ENCODE measurements at regions not wholly inside any gene's neighbourhood (a gene's known extent, or its start where the extent isn't known, plus 50 kb on each side); places are given as distances from the start of the nearest gene placed in this dataset.

DNA sequence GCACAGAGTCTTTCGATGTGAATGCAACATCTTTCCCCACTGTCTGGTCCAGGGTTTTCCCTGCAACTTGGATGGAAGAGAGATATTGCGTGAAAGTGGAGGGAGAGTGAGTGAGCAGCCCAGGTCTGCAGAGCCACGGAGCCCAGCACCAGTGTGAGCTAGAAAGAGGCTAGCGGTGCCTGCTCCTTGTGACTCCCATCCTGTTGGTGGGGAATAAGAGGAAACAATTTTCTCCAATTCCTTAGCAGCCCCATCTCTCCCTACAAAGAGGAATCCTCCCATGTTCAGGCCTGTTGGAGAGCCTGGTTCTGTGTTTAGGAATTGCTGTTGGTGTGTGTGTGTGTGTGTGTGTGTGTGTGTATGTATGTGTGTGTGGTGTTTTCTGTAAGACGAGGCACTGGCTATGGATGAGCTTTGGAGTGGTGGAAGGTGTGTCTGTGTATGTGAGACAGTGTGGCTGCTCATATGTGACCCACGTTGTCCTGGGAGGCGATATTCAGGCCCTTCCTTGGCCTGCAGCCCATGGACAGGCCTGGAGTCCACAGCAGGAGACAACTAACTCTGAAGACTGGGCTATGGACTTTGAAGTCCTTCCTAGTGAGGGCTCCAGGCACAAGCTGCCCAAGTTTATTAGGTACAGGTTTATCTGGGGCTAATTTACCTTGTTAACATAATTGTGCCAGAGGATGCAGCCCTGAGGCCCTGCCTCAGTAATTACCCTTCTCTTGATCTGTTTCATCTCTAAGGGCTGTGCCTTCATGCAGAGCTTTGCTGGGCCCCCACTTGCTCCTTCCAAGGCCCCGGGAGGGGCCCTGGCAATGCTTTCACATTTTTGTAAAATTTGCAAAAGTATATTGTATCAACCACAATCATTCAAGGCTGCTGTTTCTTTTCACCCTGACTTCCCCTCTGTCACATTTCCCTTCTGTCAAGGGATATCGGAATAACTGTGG lies 88.6 kb upstream of the HAAO start:
- H3K4me1 Mint-ChIP-seq (ENCODE audit: low read depth) = peaks cover 26% of the 10 kb centered on the region
- H3K27ac Mint-ChIP-seq = no peak overlapping the region
- H3K27me3 Mint-ChIP-seq (ENCODE audit: insufficient read depth) = no peaks in the 10 kb centered on the region
- no peaks in the 10 kb centered on the region for H3K9me3 Mint-ChIP-seq
- DNase-seq (ENCODE audit: low spot score) = no peak
- no peak overlapping the region for H3K4me3 Mint-ChIP-seq
- intact Hi-C loops (cut with micrococcal nuclease) = no loop called here
- H3K36me3 Mint-ChIP-seq (ENCODE audit: low read depth) = no peaks in the 10 kb centered on the region

DNA sequence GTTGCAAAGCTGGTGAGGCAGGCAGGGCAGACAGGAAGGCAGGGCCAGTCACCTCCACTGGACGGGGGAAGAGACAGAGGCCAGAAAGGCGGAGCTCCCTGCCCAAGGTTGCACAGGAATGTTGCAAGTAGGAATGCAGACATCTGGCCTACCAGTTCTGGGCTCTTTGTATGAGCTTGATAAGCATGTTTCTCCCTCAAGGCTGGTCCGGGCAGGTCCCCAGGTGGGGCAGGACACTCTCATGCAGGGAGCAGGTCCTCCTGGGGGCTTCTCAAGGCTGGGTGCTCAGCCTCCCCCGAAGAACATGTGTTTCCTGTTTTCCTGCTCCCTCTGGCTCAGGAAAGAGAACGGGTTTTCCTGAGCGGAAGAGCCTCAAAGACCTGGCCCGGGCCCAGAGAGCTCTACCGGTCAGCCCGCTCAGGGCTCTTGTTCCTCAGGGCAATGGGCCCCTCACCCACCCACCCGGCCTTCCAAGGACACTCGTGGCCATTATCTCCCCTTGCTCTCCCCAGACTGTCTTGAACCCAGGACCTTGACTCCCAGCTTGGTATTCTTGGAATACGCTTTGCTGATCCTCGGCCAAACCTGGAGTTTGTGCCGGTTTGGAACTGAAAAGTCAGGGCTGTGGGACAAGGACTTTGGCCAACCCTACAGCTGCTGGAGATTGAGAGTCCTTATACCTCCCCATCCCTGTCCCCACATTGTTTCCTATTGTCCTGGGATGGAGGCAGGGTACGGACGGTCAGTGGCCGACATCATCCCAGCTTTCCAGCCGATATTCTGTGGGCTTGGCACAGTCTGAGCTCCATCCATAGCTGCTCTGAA lies 87.7 kb upstream of the HAAO start:
- DNase-seq (ENCODE audit: low spot score) = no peak
- Mint-ChIP-seq H3K4me1 (ENCODE audit: low read depth) (peaks cover 26% of the 10 kb centered on the region), H3K4me3 (no peak overlapping the region), H3K36me3 (ENCODE audit: low read depth) (no peaks in the 10 kb centered on the region), H3K9me3 (no peaks in the 10 kb centered on the region), H3K27ac (no peak overlapping the region), H3K27me3 (ENCODE audit: insufficient read depth) (no peaks in the 10 kb centered on the region)
- intact Hi-C loops (cut with micrococcal nuclease) = no loop called here

DNA sequence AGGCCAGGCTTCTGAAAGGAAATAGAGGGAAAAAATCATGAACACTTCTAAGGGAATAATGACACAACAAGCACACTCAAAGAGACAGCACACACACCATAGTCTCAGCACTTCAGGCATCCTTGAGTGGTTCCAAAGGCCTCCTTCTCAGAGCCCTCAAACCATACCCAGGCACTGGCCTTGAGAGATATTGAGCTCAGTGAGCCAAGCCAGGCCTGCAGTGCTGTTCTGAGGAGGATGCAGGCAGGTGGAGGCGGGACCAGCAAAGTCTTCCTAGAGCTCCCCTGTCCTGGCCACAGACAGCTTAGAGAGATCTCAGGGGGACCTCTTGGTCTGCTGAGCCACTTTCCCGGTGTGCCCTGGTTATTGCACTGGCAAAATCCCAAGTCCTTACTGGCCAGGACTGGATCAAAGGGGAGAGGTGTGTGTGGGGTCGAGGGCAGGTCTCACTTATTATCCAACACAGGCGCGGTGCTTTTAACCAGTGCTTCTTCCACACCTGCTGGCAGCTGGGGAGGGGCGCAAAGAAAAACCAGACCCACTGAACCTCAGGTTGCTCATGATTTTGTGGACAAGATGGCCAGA lies 86.8 kb upstream of the HAAO start:
- H3K36me3 Mint-ChIP-seq (ENCODE audit: low read depth) = no peaks in the 10 kb centered on the region
- H3K4me1 Mint-ChIP-seq (ENCODE audit: low read depth) = peaks cover 26% of the 10 kb centered on the region
- intact Hi-C loops (cut with micrococcal nuclease) = no loop called here
- H3K9me3 Mint-ChIP-seq = no peaks in the 10 kb centered on the region
- H3K27ac Mint-ChIP-seq = peak overlapping the region; percentile 2
- DNase-seq (ENCODE audit: low spot score) = no peak
- no peak overlapping the region for H3K4me3 Mint-ChIP-seq
- no peaks in the 10 kb centered on the region for H3K27me3 Mint-ChIP-seq (ENCODE audit: insufficient read depth)

DNA sequence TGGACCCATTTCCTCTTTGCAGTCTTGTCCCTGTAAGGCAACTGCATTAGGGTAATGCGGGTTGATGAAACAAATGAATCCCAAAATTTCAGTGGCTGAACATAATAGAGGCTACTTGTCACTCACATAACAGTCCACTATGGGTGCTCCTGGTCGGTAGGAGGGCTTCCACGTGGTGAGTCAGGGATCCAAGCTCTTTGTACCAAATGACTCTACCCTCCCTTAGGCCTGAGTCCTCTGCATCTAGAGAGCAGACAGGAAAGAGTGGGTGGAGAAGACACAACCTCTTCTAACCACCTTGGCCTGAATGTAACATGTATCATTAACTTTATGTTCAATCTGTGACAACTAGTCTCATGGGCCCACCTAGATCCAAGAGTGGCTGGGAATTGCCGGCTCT lies 86.2 kb upstream of the HAAO start:
- Mint-ChIP-seq H3K4me3 (no peak overlapping the region), H3K4me1 (ENCODE audit: low read depth) (peaks cover 26% of the 10 kb centered on the region), H3K27ac (no peak overlapping the region), H3K36me3 (ENCODE audit: low read depth) (no peaks in the 10 kb centered on the region), H3K27me3 (ENCODE audit: insufficient read depth) (no peaks in the 10 kb centered on the region), H3K9me3 (no peaks in the 10 kb centered on the region)
- intact Hi-C loops (cut with micrococcal nuclease) = loop anchor here (1.0 kb wide), 1 partner anchor 280 kb away; no protein-coding TSS in a partner anchor
- no peak for DNase-seq (ENCODE audit: low spot score)

DNA sequence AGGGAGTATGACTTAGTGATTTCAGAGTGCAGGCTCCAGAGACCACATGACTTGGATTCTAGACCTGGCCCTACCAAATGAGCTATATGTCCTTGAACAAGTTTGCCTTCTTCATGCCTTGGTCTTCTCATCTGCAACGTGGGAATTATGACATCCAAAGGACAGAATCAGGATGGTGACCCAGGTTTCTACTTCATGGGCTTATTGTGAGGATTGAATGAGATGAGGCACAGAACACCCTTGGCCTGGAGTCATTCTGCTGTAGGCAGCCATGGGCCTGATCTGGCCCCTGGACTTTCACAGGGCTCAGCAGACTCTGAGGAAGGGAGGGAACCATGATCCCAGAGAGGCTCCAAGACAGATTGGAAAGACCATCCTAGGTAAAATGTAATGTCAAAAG lies 85.6 kb upstream of the HAAO start:
- H3K4me3 Mint-ChIP-seq = no peak overlapping the region
- DNase-seq (ENCODE audit: low spot score) = no peak
- no peaks in the 10 kb centered on the region for H3K9me3 Mint-ChIP-seq
- H3K36me3 Mint-ChIP-seq (ENCODE audit: low read depth) = no peaks in the 10 kb centered on the region
- H3K27ac Mint-ChIP-seq = no peak overlapping the region
- H3K4me1 Mint-ChIP-seq (ENCODE audit: low read depth) = peaks cover 26% of the 10 kb centered on the region
- intact Hi-C loops (cut with micrococcal nuclease) = loop anchor here (1.0 kb wide), 1 partner anchor 280 kb away; no protein-coding TSS in a partner anchor
- no peaks in the 10 kb centered on the region for H3K27me3 Mint-ChIP-seq (ENCODE audit: insufficient read depth)

DNA sequence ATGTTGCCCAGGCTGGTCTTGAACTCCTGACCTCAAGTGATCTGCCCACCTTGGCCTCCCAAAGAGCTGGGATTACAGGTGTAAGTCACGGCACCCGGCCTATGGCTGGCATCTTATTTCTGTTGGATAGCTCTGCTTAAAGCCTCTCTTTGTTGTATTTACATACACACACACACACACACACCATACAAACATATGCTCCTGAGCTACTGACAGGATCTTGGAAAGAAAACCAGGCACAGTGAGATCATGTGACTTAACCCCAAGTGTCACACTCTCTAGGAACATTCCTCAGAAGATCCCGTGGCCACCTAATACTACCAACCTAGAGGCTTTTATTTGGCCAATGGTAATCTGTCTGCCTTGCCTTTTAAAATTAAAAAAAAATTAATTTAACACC lies 85.1 kb upstream of the HAAO start:
- peaks cover 26% of the 10 kb centered on the region for H3K4me1 Mint-ChIP-seq (ENCODE audit: low read depth)
- no peaks in the 10 kb centered on the region for H3K27me3 Mint-ChIP-seq (ENCODE audit: insufficient read depth)
- no peaks in the 10 kb centered on the region for H3K36me3 Mint-ChIP-seq (ENCODE audit: low read depth)
- no peak overlapping the region for H3K4me3 Mint-ChIP-seq
- no peak for DNase-seq (ENCODE audit: low spot score)
- no peak overlapping the region for H3K27ac Mint-ChIP-seq
- H3K9me3 Mint-ChIP-seq = no peaks in the 10 kb centered on the region
- intact Hi-C loops (cut with micrococcal nuclease) = no loop called here

DNA sequence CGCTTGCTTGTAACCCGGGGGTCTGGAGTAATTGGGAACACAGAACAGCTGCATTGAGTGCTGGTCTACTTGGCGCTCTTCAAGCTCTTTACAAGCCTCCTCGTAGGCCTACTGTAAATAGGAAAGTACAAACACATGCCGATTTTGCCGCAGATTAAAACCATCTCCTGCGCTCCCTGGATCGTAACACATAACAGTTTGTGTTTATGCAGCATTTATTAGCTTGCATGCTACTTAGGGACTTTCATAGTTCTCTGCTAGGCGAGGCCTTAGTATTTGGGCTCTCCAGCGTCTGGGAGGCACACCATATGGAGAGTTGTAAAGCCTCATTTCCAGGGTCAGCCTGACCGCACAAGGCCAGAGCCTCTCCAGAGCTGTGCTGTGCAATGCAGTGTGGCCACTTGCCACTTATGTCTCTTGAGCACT lies 84.0 kb upstream of the HAAO start:
- DNase-seq (ENCODE audit: low spot score) = no peak
- Mint-ChIP-seq H3K27me3 (ENCODE audit: insufficient read depth) (no peaks in the 10 kb centered on the region), H3K4me3 (no peak overlapping the region), H3K36me3 (ENCODE audit: low read depth) (no peaks in the 10 kb centered on the region), H3K4me1 (ENCODE audit: low read depth) (peaks cover 18% of the 10 kb centered on the region), H3K9me3 (no peaks in the 10 kb centered on the region), H3K27ac (no peak overlapping the region)
- intact Hi-C loops (cut with micrococcal nuclease) = no loop called here

DNA sequence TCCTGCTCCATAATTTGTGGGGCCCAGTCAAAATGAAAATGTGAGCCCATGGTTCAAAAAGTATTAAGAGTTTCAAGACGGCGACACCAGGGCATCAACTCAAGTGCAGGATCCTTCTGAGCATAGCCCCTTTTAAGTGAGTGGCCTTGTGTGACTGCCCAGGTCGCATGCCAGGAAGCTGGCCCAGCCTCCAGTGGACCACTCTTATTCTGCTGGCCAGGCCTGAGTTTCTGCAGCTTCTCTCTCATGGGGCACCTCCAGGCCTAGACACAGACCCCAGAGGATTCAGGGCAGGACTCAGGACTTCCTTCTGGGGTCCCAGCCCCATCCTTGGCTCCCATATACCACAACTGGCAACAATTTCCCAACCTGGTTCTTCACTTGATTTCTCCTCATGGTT lies 83.5 kb upstream of the HAAO start:
- H3K36me3 Mint-ChIP-seq (ENCODE audit: low read depth) = no peaks in the 10 kb centered on the region
- intact Hi-C loops (cut with micrococcal nuclease) = no loop called here
- H3K4me1 Mint-ChIP-seq (ENCODE audit: low read depth) = peaks cover 18% of the 10 kb centered on the region
- H3K9me3 Mint-ChIP-seq = no peaks in the 10 kb centered on the region
- no peak overlapping the region for H3K27ac Mint-ChIP-seq
- DNase-seq (ENCODE audit: low spot score) = no peak
- no peak overlapping the region for H3K4me3 Mint-ChIP-seq
- no peaks in the 10 kb centered on the region for H3K27me3 Mint-ChIP-seq (ENCODE audit: insufficient read depth)

DNA sequence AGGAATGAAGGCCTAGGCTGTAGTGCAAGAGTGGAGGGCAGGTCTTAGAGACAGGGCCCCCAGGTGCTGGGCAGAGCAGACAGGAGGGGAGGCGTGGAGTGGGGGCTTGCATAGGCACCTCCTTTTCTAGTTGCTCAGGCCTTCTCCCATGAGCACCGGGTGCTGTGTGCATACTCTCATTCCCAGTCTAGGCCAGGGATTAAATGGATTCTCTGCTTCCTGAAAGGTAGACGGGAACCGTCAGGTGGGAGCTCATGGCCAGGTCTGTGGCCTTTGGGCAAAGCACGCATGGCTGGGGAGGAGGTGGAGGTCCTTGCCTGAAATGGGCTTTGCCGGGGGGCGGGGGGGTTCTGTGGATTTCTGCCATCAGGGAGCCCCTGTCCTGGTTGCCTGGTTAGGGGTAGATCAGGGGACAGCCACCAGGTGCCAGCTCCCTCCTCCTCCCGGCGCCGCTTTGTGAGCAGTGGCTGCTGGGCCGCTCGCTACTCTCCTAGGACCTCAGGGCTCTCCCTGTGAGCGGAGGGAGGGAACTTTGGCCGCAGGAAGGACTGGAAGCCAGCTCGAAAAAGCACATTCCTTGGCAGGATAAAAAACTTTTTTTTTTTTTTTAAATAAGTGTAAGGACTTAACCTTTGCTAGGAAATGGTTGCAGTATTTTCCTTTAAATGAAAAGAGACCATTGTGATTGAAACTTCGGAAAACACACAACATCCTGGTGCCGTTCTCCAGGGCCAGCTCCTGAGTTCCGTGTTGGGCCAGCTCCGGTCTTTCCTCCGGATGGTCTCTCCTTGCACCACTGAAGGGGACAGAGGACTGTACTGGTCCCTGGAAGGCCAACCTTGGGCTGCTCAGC lies 82.8 kb upstream of the HAAO start:
- H3K9me3 Mint-ChIP-seq = no peaks in the 10 kb centered on the region
- no peak overlapping the region for H3K27ac Mint-ChIP-seq
- no peaks in the 10 kb centered on the region for H3K36me3 Mint-ChIP-seq (ENCODE audit: low read depth)
- DNase-seq (ENCODE audit: low spot score) = no peak
- H3K27me3 Mint-ChIP-seq (ENCODE audit: insufficient read depth) = no peaks in the 10 kb centered on the region
- peaks cover 18% of the 10 kb centered on the region for H3K4me1 Mint-ChIP-seq (ENCODE audit: low read depth)
- H3K4me3 Mint-ChIP-seq = no peak overlapping the region
- intact Hi-C loops (cut with micrococcal nuclease) = no loop called here

DNA sequence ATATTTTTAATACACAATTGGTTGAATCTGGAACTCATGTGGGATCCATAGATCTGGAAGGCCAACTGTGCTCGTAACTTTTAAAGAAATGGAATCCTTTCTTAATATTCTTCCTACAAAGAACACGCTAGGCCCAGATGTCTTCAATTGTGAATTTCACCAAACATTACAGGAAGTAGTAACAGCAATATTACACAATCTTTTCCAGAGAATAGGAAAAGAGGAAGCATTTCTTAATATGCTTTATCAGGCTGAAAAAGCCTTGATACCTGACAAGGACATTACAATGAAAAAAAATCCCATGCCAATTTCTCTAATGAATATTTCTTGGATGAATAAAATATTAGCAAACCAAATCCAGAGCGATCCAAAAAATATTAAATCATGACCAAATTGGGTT lies 80.3 kb upstream of the HAAO start:
- DNase-seq (ENCODE audit: low spot score) = no peak
- Mint-ChIP-seq H3K4me1 (ENCODE audit: low read depth) (no peaks in the 10 kb centered on the region), H3K27me3 (ENCODE audit: insufficient read depth) (no peaks in the 10 kb centered on the region), H3K27ac (no peak overlapping the region), H3K9me3 (peaks cover 11% of the 10 kb centered on the region), H3K36me3 (ENCODE audit: low read depth) (no peaks in the 10 kb centered on the region), H3K4me3 (no peak overlapping the region)
- intact Hi-C loops (cut with micrococcal nuclease) = no loop called here

DNA sequence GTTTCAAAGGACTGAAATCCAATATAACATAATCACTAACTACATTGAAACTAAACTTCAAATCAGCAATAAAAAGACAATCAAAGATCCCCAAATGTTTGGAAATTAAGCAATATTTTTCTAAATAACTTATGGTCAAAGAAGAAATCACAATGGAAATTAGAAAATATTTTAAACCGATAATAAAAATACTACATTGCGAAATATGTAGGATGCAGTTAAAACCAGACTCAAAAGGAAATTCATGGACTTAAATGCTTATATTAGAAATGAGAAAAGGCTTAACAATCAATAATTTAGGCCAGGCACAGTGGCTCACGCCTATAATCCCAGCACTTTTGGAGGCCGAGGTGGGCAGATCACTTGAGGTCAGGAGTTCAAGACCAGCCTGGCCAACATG lies 79.0 kb upstream of the HAAO start:
- H3K27me3 Mint-ChIP-seq (ENCODE audit: insufficient read depth) = no peaks in the 10 kb centered on the region
- peaks cover 11% of the 10 kb centered on the region for H3K9me3 Mint-ChIP-seq
- no peak overlapping the region for H3K27ac Mint-ChIP-seq
- no peaks in the 10 kb centered on the region for H3K4me1 Mint-ChIP-seq (ENCODE audit: low read depth)
- H3K4me3 Mint-ChIP-seq = no peak overlapping the region
- DNase-seq (ENCODE audit: low spot score) = no peak
- H3K36me3 Mint-ChIP-seq (ENCODE audit: low read depth) = no peaks in the 10 kb centered on the region
- intact Hi-C loops (cut with micrococcal nuclease) = no loop called here

DNA sequence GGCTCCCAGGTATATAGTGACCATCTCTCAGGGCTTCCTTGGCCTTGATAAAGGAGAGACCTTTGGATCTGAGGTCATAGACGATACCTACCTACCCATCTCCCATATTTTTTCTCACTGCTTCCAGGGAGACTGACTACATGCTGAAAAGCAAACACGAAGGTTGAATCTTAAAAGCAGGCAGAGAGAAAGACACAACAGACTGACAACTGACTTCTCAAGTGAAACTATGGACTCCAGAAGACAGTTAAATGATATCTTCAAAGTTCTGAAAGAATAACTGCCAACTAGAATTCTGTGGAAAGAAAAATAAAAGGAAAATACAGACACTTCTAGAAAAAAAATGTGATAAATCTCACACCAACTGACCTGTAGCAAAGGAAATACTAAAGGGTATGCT lies 76.5 kb upstream of the HAAO start:
- no peaks in the 10 kb centered on the region for H3K4me1 Mint-ChIP-seq (ENCODE audit: low read depth)
- intact Hi-C loops (cut with micrococcal nuclease) = no loop called here
- H3K27me3 Mint-ChIP-seq (ENCODE audit: insufficient read depth) = no peaks in the 10 kb centered on the region
- DNase-seq (ENCODE audit: low spot score) = no peak
- H3K36me3 Mint-ChIP-seq (ENCODE audit: low read depth) = no peaks in the 10 kb centered on the region
- no peak overlapping the region for H3K27ac Mint-ChIP-seq
- H3K9me3 Mint-ChIP-seq = peaks cover 11% of the 10 kb centered on the region
- no peak overlapping the region for H3K4me3 Mint-ChIP-seq
